ENCODE measurements at regions not wholly inside any gene's neighbourhood (a gene's known extent, or its start where the extent isn't known, plus 50 kb on each side); places are given as distances from the start of the nearest gene placed in this dataset.

DNA sequence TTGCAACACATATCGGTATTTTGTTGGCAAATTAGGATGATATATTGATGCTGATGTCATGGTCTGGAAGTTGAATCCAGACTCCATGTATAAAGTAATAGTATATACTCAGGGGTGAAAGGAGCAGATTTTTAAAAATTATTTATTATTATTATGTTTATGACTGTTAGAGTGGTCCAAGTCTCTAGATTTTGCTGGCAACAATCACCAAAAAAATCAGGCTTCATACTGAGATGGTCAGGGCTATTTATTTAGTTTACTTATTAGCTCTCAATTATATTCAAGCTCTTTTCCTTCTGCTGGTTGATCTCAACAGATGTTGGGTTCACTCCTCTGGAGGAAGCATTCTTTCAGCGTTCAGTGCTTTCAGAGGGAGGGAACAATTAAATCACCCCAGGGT lies 73.9 kb upstream of the VCX3B start:
- TF ChIP-seq CTCF (IDR thresholded peaks at IDR 0.05) (no peak), EP300 (IDR thresholded peaks at IDR 0.05) (no peak), POLR2A (IDR thresholded peaks at IDR 0.05) (no peak), POLR2AphosphoS5 (IDR thresholded peaks at IDR 0.05) (no peak)

Data from sigmoid colon (tissue), 4 donors.